Dedifferentiated amniotic fluid mesenchymal stem cell (primary cell): ENCODE measurements at regions not wholly inside any gene's neighbourhood (a gene's known extent, or its start where the extent isn't known, plus 50 kb on each side); places are given as distances from the start of the nearest gene placed in this dataset.
"Not testable (repeated sequence)": the region's sequence is repeated elsewhere in the genome, so short reads cannot be mapped to it uniquely, and the experiment has no call there.

ENCODE experiments used
- DNase-seq: peaks from one replicate; pipeline ENCODE4 v3.0.0-alpha.2; 2016; ENCODE audit errors: extremely low spot score

DNA sequence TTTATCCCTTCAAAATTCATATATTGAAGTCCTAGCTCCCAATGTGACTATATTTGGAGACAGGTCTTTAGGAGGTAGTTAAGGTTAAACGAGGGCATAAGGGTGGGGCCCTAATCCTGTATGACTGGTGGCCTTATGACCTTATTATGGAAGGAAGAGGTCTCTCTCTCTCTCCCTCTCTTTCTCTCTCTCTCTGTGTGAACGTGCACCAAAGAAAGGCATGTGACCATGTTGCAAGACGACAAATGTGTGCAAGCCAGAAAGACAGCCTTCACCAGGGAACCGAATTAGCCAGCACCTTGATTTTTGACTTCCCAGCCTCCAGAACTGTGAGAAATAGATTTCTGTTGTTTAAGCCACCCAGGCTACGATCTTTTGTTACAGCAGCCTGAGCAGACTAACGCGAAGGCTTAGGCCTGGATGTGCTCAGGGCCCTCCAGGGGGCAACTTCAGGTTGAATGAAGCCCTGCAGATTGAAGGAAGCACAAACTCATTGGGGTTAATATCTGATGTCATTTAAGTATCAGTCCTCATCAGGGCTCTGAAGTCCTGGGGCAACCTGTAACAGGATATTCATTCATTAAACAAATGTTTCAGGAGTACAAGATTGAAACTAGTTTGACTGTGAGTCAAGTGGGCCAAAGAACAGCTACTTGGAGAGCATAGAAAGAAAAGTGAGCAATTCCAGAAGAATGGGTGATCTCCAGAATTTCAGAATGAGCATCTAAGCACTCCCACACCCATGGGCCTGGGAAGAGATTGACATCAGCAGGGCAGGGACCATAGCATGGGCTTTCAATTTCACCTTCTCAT is 157.4 kb upstream of the TNFAIP3 start:
- DNase-seq = peak; percentile 54

DNA sequence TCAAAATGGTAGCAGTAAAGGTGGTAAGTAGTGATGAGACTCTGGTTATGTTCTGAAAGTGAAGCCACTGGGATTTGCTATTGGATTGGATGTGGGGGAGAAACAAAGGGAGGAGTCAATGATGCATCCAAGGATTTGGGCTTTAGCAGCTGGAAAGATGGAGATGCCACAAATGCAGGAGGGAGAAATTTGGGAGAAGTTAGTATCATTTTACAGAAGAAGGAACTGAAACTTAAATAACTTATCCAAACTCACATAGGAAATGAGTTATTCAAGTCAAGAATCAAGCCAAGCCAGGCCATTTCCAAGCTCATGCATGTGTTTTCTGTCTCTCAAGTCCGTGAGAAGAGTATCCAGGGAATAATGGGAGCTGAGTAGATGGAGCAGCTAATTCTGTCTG is 155.1 kb upstream of the TNFAIP3 start:
- DNase-seq = no peak

DNA sequence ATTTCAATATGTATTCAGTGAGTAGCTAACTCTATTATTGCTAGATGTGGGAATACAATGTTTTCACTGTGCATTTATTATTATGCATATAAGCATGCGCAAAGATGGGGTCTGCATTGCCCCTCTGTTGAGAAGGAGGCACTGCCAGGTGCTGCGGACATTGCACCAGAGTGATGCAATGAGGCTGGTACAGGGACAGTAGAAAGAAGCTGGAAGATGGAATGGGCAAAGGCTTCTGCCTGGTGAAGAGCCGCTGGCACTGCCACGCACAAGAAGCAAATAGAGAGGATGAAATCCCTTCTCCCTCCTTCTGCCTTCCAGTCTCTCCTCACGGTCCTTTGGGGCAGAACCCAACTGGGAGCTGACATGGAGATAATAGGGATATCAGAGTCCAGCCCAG is 154.5 kb upstream of the TNFAIP3 start:
- DNase-seq = no peak

- DNase-seq = no peak
Observed at GRCh38 chr6:137715589-137716045, 151.4 kb upstream of the TNFAIP3 start.

DNA sequence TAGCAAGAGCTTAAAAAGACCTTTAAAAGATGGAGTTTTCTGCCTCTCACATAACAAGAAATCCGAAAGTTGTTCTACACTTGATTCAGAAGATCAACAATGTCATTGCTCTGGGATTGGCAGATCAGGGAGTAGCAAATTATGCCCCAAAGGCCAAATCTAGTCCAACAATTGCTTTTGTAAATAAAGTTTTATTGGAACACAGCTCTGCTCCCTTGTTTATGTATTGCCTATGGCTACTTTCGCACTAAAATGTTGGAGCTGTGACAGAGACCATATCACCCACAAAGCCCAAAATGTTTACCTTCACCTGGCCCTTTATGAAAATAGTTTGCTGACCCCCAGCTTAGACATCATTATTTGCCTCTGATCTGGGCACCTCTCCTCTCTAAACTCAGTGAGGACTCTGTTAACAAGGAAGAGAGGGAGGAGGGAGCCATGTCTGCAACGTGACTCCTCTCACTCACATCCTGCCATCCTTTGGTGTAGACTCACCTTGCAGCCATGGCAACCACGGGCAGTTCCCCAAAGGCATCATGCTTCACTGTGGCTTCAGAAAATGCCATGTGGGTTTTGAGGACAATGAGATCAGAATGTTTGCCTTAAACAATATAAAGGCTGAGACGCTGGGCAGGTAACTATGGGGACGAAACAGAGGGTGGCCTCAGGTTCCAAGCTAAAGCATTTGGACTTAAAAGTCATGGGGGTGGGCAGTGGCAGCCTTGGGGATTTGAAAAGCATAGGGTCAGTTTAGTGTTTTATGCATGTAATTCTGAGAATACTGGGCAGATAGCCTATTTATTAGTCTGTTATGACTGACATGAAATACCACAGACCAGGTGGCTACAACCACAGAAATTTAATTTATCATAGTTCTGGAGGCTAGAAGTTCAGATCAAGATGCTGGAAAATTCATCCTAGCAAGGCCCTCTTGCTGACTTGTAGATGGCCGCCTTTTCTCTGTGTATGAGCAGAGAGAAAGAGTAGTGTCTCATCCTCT is 149.7 kb upstream of the TNFAIP3 start:
- no peak for DNase-seq

DNA sequence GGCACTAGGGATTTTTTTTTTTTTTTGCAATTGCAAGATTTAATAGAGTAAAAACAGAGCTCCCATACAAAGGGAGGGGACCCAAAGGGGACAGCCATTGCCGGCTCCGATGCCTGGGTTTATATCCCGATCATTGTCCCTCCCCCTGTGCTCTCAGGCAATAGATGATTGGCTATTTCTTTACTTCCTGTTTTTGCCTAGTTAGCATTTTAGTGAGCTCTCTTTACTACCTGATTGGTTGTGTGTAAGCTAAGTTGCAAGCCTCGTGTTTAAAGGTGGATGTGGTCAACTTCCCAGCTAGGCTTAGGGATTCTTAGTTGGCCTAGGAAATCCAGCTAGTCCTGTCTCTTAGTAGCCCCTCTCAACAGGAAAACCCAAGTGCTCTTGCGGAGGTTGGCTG is 148.2 kb upstream of the TNFAIP3 start:
- DNase-seq = not testable (repeated sequence)

GRCh38 chr6:137722749-137723272 is 144.2 kb upstream of the TNFAIP3 start:
- no peak for DNase-seq

DNA sequence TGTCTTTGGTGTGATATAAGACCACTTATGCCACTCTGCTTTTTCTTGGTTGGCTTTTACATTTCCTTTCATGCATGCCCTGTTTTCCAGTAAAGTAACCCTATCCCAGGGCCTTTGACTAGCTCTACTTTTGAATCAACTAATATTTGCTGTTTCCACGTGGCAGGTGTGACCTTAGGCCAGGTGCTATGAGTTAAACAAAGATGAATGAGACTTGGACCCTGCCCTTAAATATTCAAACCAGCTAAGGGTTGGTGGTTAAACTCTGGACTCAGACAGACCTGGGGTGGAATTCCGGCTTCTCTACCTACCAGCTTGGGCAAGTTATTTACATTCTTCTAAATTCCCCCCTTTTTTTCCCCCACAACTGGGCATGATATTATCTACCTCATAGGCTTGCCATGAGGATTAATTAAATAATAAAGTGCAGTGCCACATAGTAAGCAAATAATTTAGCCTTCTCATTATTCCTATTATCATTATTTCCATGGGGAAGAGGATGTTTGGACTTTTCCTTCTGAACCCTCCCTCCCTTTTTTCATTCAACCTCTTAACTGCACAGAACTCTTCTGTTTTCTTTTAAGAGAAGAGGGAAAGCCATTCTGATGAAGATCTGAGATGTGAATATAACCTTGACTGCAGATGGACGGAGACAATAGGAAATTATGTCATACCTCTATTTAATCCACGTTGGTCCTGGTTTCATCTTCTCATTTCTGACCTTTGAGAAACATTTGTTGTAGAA is 143.6 kb upstream of the TNFAIP3 start:
- no peak for DNase-seq

GRCh38 chr6:137724018-137724403 is 143.0 kb upstream of the TNFAIP3 start:
- no peak for DNase-seq

DNA sequence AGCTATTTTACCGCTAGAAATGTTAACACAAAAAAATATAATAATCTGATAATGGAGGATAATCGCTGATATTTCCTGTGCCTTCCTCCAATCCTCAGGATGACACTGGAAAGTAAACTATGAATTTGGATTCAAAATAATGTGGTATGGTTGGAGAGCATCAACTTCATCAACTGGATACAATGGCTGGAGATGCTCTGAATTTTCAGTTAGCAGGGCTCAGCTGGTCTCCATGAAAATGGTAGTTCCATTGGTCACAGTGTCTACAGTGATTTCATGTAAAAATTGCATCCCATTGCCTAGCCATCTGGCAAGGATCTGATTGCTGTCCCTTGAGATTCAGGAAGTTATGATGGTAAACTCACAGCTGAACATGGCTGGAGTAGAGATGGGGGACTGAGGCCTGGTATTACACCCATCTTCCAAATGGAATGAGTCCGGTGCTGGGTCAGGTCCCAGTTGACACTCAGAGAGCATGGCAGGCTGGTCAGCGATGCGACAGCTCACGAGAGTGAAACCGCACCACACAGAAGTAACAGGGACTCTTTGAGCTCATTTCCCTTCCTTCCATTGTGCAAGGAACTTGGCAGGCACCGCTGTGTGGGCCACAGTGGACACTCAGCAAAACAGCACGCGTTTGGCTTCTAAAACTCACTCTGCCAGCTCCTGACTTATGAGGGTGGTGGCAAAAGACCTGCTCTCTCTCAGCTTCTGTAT is 142.4 kb upstream of the TNFAIP3 start:
- DNase-seq = no peak

- DNase-seq = no peak
Observed at GRCh38 chr6:137725949-137726348, 141.1 kb upstream of the TNFAIP3 start.

DNA sequence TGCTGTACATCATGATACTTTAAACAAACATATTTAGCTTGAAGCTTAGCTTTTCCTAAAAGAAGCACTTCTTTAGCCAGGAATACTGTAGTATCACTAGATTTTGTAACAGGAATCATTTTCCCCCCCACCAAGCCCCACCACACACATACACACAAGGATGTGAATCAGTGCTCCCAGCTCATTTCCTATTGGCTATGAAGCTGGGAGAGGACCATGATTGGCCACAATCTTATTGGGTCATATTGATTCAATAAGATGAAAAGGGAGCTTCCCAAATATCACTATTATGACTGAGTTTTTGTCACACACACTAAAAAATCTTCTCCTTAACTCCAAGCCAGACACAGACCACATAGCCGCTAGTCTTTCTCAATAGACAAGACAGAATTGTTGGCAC is 140.5 kb upstream of the TNFAIP3 start:
- DNase-seq = no peak

- DNase-seq = no peak
Observed at GRCh38 chr6:137727216-137727765, 139.8 kb upstream of the TNFAIP3 start.

- DNase-seq = peak; percentile 80
Observed at GRCh38 chr6:137728386-137729349, 138.4 kb upstream of the TNFAIP3 start.

- no peak for DNase-seq
Observed at GRCh38 chr6:137729866-137730629, 137.0 kb upstream of the TNFAIP3 start.

DNA sequence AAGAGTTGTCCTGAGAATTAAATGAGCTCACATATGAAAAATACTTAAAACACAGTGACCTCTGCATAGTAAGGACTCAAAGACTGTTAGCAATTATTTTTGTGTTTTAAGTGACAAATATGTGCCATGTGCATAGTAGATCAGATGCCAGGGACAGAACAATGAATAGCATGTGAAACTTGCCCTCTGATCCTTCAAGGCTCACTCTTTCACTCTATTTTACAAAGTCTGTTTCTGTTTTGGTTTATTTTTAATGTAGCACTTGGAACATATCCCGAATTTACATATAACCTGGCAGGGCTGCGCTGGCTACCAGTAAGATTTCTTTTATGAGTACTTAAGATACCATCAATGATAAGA is 135.5 kb upstream of the TNFAIP3 start:
- DNase-seq = no peak

GRCh38 chr6:137731960-137732616 is 135.0 kb upstream of the TNFAIP3 start:
- DNase-seq = no peak

GRCh38 chr6:137733372-137733771 is 133.7 kb upstream of the TNFAIP3 start:
- no peak for DNase-seq
